Motor neuron (in vitro differentiated cells): ENCODE measurements at regions not wholly inside any gene's neighbourhood (a gene's known extent, or its start where the extent isn't known, plus 50 kb on each side); places are given as distances from the start of the nearest gene placed in this dataset.

Experiments used
- ATAC-seq, 8 experiments: fragments of 200-7000 bp; cut with Tn5 transposase; replicated peaks in 6 of 8; 2 replicates each; pipeline ENCODE4 v1.8.0; 2021; ENCODE audit warnings: mild to moderate bottlenecking in 8 of 8, moderate library complexity in 8 of 8
- H3K27ac ChIP-seq, 2 donors: fragments of 250-450 bp; sonication (Bioruptor Pico); 2 replicates each; pipeline ENCODE4 v1.9.0; 2021; ENCODE audit warnings: antibody characterized with exemption in 2 of 2, mild to moderate bottlenecking in 2 of 2, moderate library complexity in 1 of 2
- H3K4me1 ChIP-seq, 2 donors: fragments of 250-450 bp; sonication (Bioruptor Pico); replicated peaks in 1 of 2; 2 replicates each; pipeline ENCODE4 v1.6.1; 2021; ENCODE audit warnings: antibody characterized with exemption in 2 of 2, mild to moderate bottlenecking in 2 of 2, moderate library complexity in 1 of 2
- H3K4me3 ChIP-seq, 5 donors: fragments of 250-450 bp; sonication (Bioruptor Pico); 2 replicates each; pipeline ENCODE4 v1.9.0; 2021; ENCODE audit warnings: antibody characterized with exemption in 5 of 5, mild to moderate bottlenecking in 5 of 5, moderate library complexity in 4 of 5
- WGBS, 10 experiments: fragments of 450-650 bp; shearing (Covaris generic); methylation state at CpG; one replicate each; pipeline ENCODE4 v1.0.0; 2022; 5-methylcytosine and 5-hydroxymethylcytosine counted together
- in situ Hi-C, 9 experiments: fragments of 400-800 bp; cut with MboI; loops; one replicate each; pipeline ENCODE4 v1.15.0; 2021; ENCODE audit warnings: low sequenced_read_pairs in 9 of 9, low pct_unique_long_range_greater_than_20kb in 2 of 9; ENCODE audit not compliant: unreplicated experiment in 9 of 9

- no peak overlapping the region for H3K27ac ChIP-seq
- in situ Hi-C loops: no loop called here
- WGBS, 10 experiments: 0 to 100% (median 73%) methylated on average over 1 to 2 of the region's 2 CpGs; no CpG with 5 or more reads in 2 of the 10 experiments
- no peak overlapping the region for H3K4me3 ChIP-seq
- ATAC-seq: peak in 2 of 8 experiments; percentile 85 to 86
- no peaks in the 10 kb centered on the region for H3K4me1 ChIP-seq
These were observed 131.7 kb upstream of the VCX3A start for GRCh38 chrX:6666624-6667023.

GRCh38 chrX:6661736-6662135 lies 126.8 kb upstream of the VCX3A start:
- H3K4me3 ChIP-seq: no peak overlapping the region
- in situ Hi-C loops: no loop called here
- no peak overlapping the region for H3K27ac ChIP-seq
- ATAC-seq: no peak
- 19 to 100% (median 50%) methylated on average over 1 to 4 of the region's 4 CpGs; no CpG with 5 or more reads in 6 of the 10 experiments for WGBS, 10 experiments
- no peaks in the 10 kb centered on the region for H3K4me1 ChIP-seq

DNA sequence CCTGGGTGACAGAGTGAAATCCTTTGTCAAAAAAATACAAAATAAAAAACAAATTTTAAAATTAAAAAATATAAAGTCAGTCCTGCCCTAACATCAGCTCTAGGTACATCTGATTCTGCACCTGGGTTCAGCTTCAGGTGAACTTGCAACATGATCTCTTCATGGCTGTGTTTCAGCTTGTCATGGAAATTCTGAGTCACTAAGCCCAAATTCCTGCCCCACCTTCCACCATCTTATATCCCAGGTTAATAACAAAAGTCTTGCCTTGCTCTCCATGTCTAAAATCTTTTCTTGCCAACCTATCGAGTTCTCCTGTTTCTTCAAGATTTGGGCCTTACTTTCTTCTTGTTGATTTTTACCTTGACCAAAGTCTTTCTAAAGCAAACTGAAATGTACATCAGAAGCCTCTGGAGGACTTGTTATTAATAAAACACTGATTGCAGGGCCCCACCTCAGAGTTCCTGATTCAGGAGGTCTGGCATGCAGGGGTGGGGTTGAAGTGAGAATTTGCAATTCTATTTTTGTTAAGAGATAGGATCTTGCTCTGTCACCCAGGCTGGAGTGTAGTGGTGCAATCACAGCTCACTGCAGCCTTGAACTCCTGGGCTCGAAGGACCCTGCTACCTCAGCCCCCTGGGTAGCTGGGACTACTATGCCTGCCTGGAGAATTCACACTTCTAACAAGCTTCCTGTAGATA lies 125.8 kb upstream of the VCX3A start:
- Histone ChIP-seq H3K4me3 (no peak overlapping the region), H3K27ac (no peak overlapping the region), H3K4me1 (no peaks in the 10 kb centered on the region)
- 40 to 100% (median 100%) methylated on average over 1 to 2 of the region's 2 CpGs; no CpG with 5 or more reads in 5 of the 10 experiments for WGBS, 10 experiments
- ATAC-seq: peak in 3 of 8 experiments; percentile 71 to 99 (median 99)
- in situ Hi-C loops: no loop called here

GRCh38 chrX:6645216-6645615 lies 110.3 kb upstream of the VCX3A start:
- 43 to 100% (median 71%) methylated on average over 1 to 2 of the region's 2 CpGs; no CpG with 5 or more reads in 7 of the 10 experiments for WGBS, 10 experiments

GRCh38 chrX:6644411-6644810 lies 109.5 kb upstream of the VCX3A start:
- 10 to 90% (median 17%) methylated on average over 1 to 4 of the region's 4 CpGs; no CpG with 5 or more reads in 7 of the 10 experiments for WGBS, 10 experiments
- ATAC-seq: no peak
- Histone ChIP-seq H3K4me3 (no peak overlapping the region), H3K4me1 (no peaks in the 10 kb centered on the region), H3K27ac (no peak overlapping the region)
- in situ Hi-C loops: no loop called here

More at GRCh38 chrX:6645216-6645615, 110.3 kb upstream of the VCX3A start:
- ATAC-seq: no peak
- Histone ChIP-seq H3K27ac (no peak overlapping the region), H3K4me1 (no peaks in the 10 kb centered on the region), H3K4me3 (no peak overlapping the region)
- in situ Hi-C loops: no loop called here

DNA sequence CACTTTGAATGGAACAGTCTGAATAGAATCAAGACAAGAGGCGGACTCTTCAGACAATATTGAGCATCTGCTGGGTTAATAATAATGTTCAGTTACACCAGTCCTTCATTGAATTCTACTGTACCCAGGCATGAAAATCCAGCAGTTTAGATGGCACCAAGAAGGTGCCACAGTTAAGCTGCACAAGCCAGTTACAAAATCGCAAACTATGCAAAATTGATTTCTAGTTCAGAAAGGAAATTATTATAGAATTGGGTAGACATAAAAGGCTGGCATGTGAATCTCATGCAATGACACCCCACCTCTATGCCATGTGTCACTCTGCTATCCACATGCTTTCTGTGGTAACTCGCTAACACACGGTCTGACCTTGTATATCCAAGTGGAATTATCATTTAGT lies 105.8 kb upstream of the VCX3A start:
- WGBS, 10 experiments: 10 to 100% methylated on average over 2 to 4 of the region's 4 CpGs; no CpG with 5 or more reads in 8 of the 10 experiments
- in situ Hi-C loops: no loop called here
- no peak for ATAC-seq

GRCh38 chrX:6614506-6614905 lies 79.6 kb upstream of the VCX3A start:
- 90% methylated on average over 2 of the region's 7 CpGs; no CpG with 5 or more reads in 9 of the 10 experiments for WGBS, 10 experiments

More for the DNA sequence above, 105.8 kb upstream of the VCX3A start:
- Histone ChIP-seq H3K27ac (no peak overlapping the region), H3K4me1 (no peaks in the 10 kb centered on the region), H3K4me3 (no peak overlapping the region)

DNA sequence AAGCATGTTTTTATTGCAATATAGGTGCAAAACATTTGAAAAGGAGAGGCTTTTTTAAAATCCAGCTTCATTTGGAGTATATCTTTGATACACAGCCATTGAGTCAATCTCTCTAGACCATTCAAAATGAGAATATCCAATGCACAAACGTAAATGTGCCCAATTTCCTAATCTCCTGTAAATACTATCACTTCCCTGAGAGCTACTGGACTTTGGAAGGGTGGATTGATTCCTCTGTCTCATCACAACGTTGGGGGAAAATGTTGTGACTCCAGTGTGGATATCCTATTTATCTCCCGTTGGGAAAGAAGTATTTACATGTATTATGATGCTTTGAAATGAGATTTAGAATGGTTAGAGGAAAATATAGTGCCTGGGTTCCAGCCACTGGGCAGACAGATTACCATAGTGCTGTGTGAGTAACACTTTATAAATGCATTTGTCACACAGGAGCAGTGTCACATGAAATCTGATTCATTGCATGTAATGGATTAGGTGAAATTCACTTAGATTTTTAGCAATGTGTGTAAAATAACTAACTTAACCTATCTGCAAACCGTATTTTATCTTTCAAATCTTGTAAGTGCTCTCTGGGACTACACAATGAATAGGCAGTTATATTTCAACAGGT lies 64.4 kb upstream of the VCX3A start:
- in situ Hi-C loops: no loop called here
- ATAC-seq: peak in 4 of 8 experiments; percentile 29 to 45 (median 38)
- 0 to 81% (median 37%) methylated on average over 1 to 4 of the region's 4 CpGs; no CpG with 5 or more reads in 6 of the 10 experiments for WGBS, 10 experiments
- no peak overlapping the region for H3K4me3 ChIP-seq
- no peak overlapping the region for H3K27ac ChIP-seq
- H3K4me1 ChIP-seq: no peaks in the 10 kb centered on the region

More at GRCh38 chrX:6614506-6614905, 79.6 kb upstream of the VCX3A start:
- in situ Hi-C loops: no loop called here
- no peaks in the 10 kb centered on the region for H3K4me1 ChIP-seq
- H3K4me3 ChIP-seq: no peak overlapping the region
- peak in 1 of 8 experiments; percentile 20 for ATAC-seq
- no peak overlapping the region for H3K27ac ChIP-seq
